K562 (cell line): ENCODE measurements at regions not wholly inside any gene's neighbourhood (a gene's known extent, or its start where the extent isn't known, plus 50 kb on each side); places are given as distances from the start of the nearest gene placed in this dataset.

ENCODE experiments used
- ATAC-seq: fragments of 200-7000 bp; cut with Tn5 transposase; 3 replicates; pipeline ENCODE4 v1.9.1; 2020; ENCODE audit warnings: moderate library complexity
- BruUV-seq: library from RNA; stranded (reverse); fragments of 400-500 nt; replicated peaks from 2 replicates; lab custom pipeline; 2021; lab: Mats Ljungman, UMichigan
- CTCF ChIA-PET: fragments of 300-600 bp; formaldehyde crosslinking; extraction: SDS; loops from one replicate; lab custom pipeline; 2021; ENCODE audit warnings: low intra/inter-chr PET ratio; lab: Yijun Ruan, JAX
- POLR2A ChIA-PET: fragments of 300-600, 350-650 bp; sonication (Branson Sonifier 250); formaldehyde crosslinking; extraction: SDS; loops from one replicate; lab custom pipeline; 2021; ENCODE audit warnings: antibody characterized with exemption, inconsistent platforms; lab: Yijun Ruan, JAX
- DNase-seq, 4 experiments: peaks; one replicate each; pipeline versions ENCODE4 v3.0.0 to v3.0.0-alpha.2; 2011 to 2018; ENCODE audit warnings: low spot score in 3 of 4, mixed read lengths in 3 of 4; ENCODE audit errors: extremely low read depth in 1 of 4
- FAIRE-seq: peaks from 2 replicates; lab custom pipeline; 2011; peaks lifted over from hg19 to GRCh38; lab: Jason Lieb, UNC
- H2AFZ ChIP-seq: 2 replicates; pipeline ENCODE4 v1.6.0; 2011; ENCODE audit warnings: low read depth, low read length, control low read depth, inconsistent platforms
- H3K27ac ChIP-seq: fragments of 200-600 bp; 3 replicates; pipeline ENCODE4 v1.8.0; 2011; ENCODE audit warnings: low read depth, mild to moderate bottlenecking, control low read depth, inconsistent platforms, low read length, moderate library complexity, mixed read lengths; ENCODE audit errors: extremely low read depth
- H3K27me3 ChIP-seq, 2 experiments: fragments of 300-600 bp in 1 of 2; 2 replicates in 1 of 2; 3 replicates in 1 of 2; pipeline versions ENCODE4 v1.6.0 to v1.8.0; 2011; ENCODE audit warnings: inconsistent platforms in 2 of 2, low read length in 2 of 2, mild to moderate bottlenecking in 1 of 2, mixed read lengths in 1 of 2, moderate library complexity in 1 of 2; ENCODE audit not compliant: control insufficient read depth in 2 of 2, insufficient read depth in 2 of 2
- H3K36me3 ChIP-seq: fragments of 300-600 bp; 3 replicates; pipeline ENCODE4 v1.8.0; 2011; ENCODE audit warnings: mild to moderate bottlenecking, low read length, inconsistent platforms; ENCODE audit not compliant: control insufficient read depth, insufficient read depth
- H3K4me1 ChIP-seq, 2 experiments: fragments of 200-600 bp in 1 of 2; replicated peaks in 1 of 2; 2 replicates in 1 of 2; 3 replicates in 1 of 2; pipeline versions ENCODE4 v1.5.1 to v1.8.0; 2011; ENCODE audit warnings: inconsistent platforms in 2 of 2, low read length in 2 of 2, mild to moderate bottlenecking in 1 of 2, mixed read lengths in 1 of 2, moderate library complexity in 1 of 2; ENCODE audit not compliant: control insufficient read depth in 2 of 2, insufficient read depth in 2 of 2
- H3K4me2 ChIP-seq: 2 replicates; pipeline ENCODE4 v1.6.1; 2011; ENCODE audit warnings: low read length, control low read depth, inconsistent platforms, mixed read lengths; ENCODE audit not compliant: insufficient read depth
- H3K4me3 ChIP-seq: fragments of 200-600 bp; sonication (generic), shearing (Covaris generic); 2 replicates; pipeline ENCODE4 v1.5.1; 2016; ENCODE audit warnings: control low read depth, inconsistent platforms
- H3K79me2 ChIP-seq: fragments of 200-600 bp; 3 replicates; pipeline ENCODE4 v1.8.0; 2011; ENCODE audit warnings: low read length, inconsistent platforms; ENCODE audit not compliant: control insufficient read depth, insufficient read depth
- H3K9ac ChIP-seq, 2 experiments: 2 replicates each; pipeline versions ENCODE4 v1.6.0 to v1.6.1; 2011; ENCODE audit warnings: low read depth in 2 of 2, low read length in 2 of 2, control low read depth in 1 of 2, inconsistent platforms in 1 of 2, mild to moderate bottlenecking in 1 of 2, mixed read lengths in 1 of 2; ENCODE audit not compliant: insufficient read depth in 1 of 2
- H3K9me1 ChIP-seq: one replicate; pipeline ENCODE4 v1.6.0; 2011; ENCODE audit warnings: inconsistent platforms, mild to moderate bottlenecking, low read length, moderate library complexity; ENCODE audit not compliant: control insufficient read depth, insufficient read depth
- H3K9me3 ChIP-seq: replicated peaks from 2 replicates; pipeline ENCODE4 v1.5.1; 2011; ENCODE audit warnings: low read depth, low read length, inconsistent platforms; ENCODE audit not compliant: control insufficient read depth, insufficient read depth
- H4K20me1 ChIP-seq: replicated peaks from 2 replicates; pipeline ENCODE4 v1.6.1; 2011; ENCODE audit warnings: low read length, inconsistent platforms, mixed read lengths; ENCODE audit not compliant: control insufficient read depth, insufficient read depth
- DPF2 ChIP-seq: fragments of 450-650 bp; IDR thresholded peaks from 2 replicates; pipeline ENCODE4 v1.6.1; 2016
- E4F1 ChIP-seq: fragments of 250-450 bp; sonication (Bioruptor Pico); IDR thresholded peaks from 2 replicates; pipeline ENCODE4 v1.5.0; 2021; ENCODE audit warnings: mild to moderate bottlenecking, borderline replicate concordance
- ID3 ChIP-seq, 2 experiments: fragments of 250-450 bp in 1 of 2; fragments of 450-650 bp in 1 of 2; sonication (Bioruptor Pico) in 1 of 2; IDR thresholded peaks; 2 replicates each; pipeline versions ENCODE4 v1.6.1 to v1.8.0; 2016 to 2021; ENCODE audit warnings: mild to moderate bottlenecking in 2 of 2, moderate library complexity in 2 of 2, missing compliant biosample characterization in 1 of 2, missing genetic modification characterization in 1 of 2
- NR2F6 ChIP-seq: fragments of 450-650 bp; formaldehyde crosslinking; IDR thresholded peaks from 2 replicates; pipeline ENCODE4 v1.4.0; 2020; ENCODE audit warnings: mild to moderate bottlenecking
- OTX1 ChIP-seq: fragments of 450-650 bp; formaldehyde crosslinking; IDR thresholded peaks from 2 replicates; pipeline ENCODE4 v1.4.0; 2022; ENCODE audit warnings: mild to moderate bottlenecking
- PKNOX1 ChIP-seq: fragments of 450-650 bp; IDR thresholded peaks from 2 replicates; pipeline ENCODE4 v1.6.1; 2016
- RERE ChIP-seq: sonication (generic); formaldehyde crosslinking; IDR thresholded peaks from 2 replicates; pipeline ENCODE4 v1.8.0; 2023; ENCODE audit warnings: missing genetic modification reagents, mild to moderate bottlenecking, borderline replicate concordance
- TBL1XR1 ChIP-seq, 2 experiments: IDR thresholded peaks; 2 replicates each; pipeline ENCODE4 v1.6.1; 2012; ENCODE audit warnings: improper control_type of control experiment in 2 of 2, low read length in 2 of 2, mild to moderate bottlenecking in 1 of 2
- TRIM28 ChIP-seq: fragments of 450-650 bp; IDR thresholded peaks from 2 replicates; pipeline ENCODE4 v1.6.1; 2017
- ZC3H4 ChIP-seq: sonication (generic); formaldehyde crosslinking; IDR thresholded peaks from 2 replicates; pipeline ENCODE4 v1.9.0; 2021; ENCODE audit warnings: missing genetic modification reagents, borderline replicate concordance
- ZNF217 ChIP-seq: sonication (generic); formaldehyde crosslinking; IDR thresholded peaks from 2 replicates; pipeline ENCODE4 v1.8.0; 2022; ENCODE audit warnings: mild to moderate bottlenecking, missing genetic modification reagents
- ZNF24 ChIP-seq: fragments of 450-650 bp; IDR thresholded peaks from 2 replicates; pipeline ENCODE4 v1.6.1; 2016
- ZNF644 ChIP-seq: fragments of 200-800 bp; sonication (Bioruptor generic); IDR thresholded peaks from 2 replicates; pipeline ENCODE4 v1.6.1; 2016; ENCODE audit warnings: low read depth, missing genetic modification characterization, missing compliant biosample characterization
- ZNF764 ChIP-seq: fragments of 250-450 bp; sonication (Bioruptor Pico); IDR thresholded peaks from 2 replicates; pipeline ENCODE4 v1.4.0; 2020; ENCODE audit warnings: low read depth, mild to moderate bottlenecking, moderate library complexity
- WGBS: fragments of 100-300 bp; shearing (Covaris generic); methylation state at CpG from one replicate; pipeline ENCODE4 v1.1.6; 2016; ENCODE audit warnings: low coverage, mixed read lengths; ENCODE audit not compliant: insufficient coverage; ENCODE audit errors: missing lambda C conversion rate; 5-methylcytosine and 5-hydroxymethylcytosine counted together
- in situ Hi-C: fragments of 300-500 bp; cut with MboI; formaldehyde crosslinking; loops from 4 replicates; pipeline ENCODE4 v1.15.0; 2018; ENCODE audit warnings: inconsistent platforms, mixed read lengths
- intact Hi-C: fragments of 100-400 bp; cut with micrococcal nuclease; formaldehyde crosslinking; loops from 2 replicates; pipeline ENCODE4 v1.14.2; 2022

- H3K9ac ChIP-seq = no peak overlapping the region
- BruUV-seq = no TSS peak
- H3K4me2 ChIP-seq = no peak overlapping the region
- no peaks in the 10 kb centered on the region for H4K20me1 ChIP-seq
- no peak for FAIRE-seq
- in situ Hi-C loops (no loop called here), intact Hi-C loops (no loop called here)
- WGBS = 79% methylated on average over 2 of the region's 2 CpGs
- DNase-seq = no peak
- no peak overlapping the region for H3K4me3 ChIP-seq
- no peaks in the 10 kb centered on the region for H3K9me1 ChIP-seq
- no peak for TF ChIP-seq PKNOX1
- no peak for TF ChIP-seq OTX1 (CRISPR knock-in tag)
- no peak for TF ChIP-seq E4F1 (CRISPR knock-in tag)
- TF ChIP-seq ZNF644 = no peak
- TF ChIP-seq ZC3H4 = no peak
- TF ChIP-seq NR2F6 (CRISPR knock-in tag) = no peak
- no peak for TF ChIP-seq ID3 (CRISPR knock-in tag; IDR thresholded peaks at IDR 0.05)
- no peak for TF ChIP-seq ID3 (tag; IDR thresholded peaks at IDR 0.05)
- TF ChIP-seq DPF2 = no peak
- TF ChIP-seq RERE = no peak
- TF ChIP-seq TRIM28 = no peak
- no peak for TF ChIP-seq ZNF764 (CRISPR knock-in tag)
- TF ChIP-seq ZNF24 = no peak
- TF ChIP-seq TBL1XR1 (IDR thresholded peaks at IDR 0.05; ENCODE audit: low read length in 2 of 2) = no peak
- no peak for TF ChIP-seq ZNF217
- CTCF ChIA-PET = no interaction called here
- peaks cover 13 to 25% of the 10 kb centered on the region in 2 experiments; a peak in 3 of 5 replicates for H3K4me1 ChIP-seq
- H2AFZ ChIP-seq = peak overlapping the region; percentile 59; the same call in 1 of the 2 replicates
- no peaks in the 10 kb centered on the region for H3K79me2 ChIP-seq
- no peak overlapping the region for H3K27ac ChIP-seq
- no peak for ATAC-seq
- no peaks in the 10 kb centered on the region for H3K36me3 ChIP-seq
- H3K27me3 ChIP-seq = no peaks in the 10 kb centered on the region
- no peaks in the 10 kb centered on the region for H3K9me3 ChIP-seq
- POLR2A ChIA-PET = interaction anchor here (1.0 kb wide), 1 partner anchor 23 kb away, joined by 3 read pairs; no protein-coding TSS in a partner anchor
Measured at GRCh38 chr12:4156317-4156716, 117.2 kb upstream of the CCND2 start.
